ENCODE measurements at regions not wholly inside any gene's neighbourhood (a gene's known extent, or its start where the extent isn't known, plus 50 kb on each side); places are given as distances from the start of the nearest gene placed in this dataset.
A peak's percentile ranks its signal among the peaks of the same experiment; 100 is the strongest.
"Not testable (repeated sequence)": the region's sequence is repeated elsewhere in the genome, so short reads cannot be mapped to it uniquely, and the experiment has no call there.

DNA sequence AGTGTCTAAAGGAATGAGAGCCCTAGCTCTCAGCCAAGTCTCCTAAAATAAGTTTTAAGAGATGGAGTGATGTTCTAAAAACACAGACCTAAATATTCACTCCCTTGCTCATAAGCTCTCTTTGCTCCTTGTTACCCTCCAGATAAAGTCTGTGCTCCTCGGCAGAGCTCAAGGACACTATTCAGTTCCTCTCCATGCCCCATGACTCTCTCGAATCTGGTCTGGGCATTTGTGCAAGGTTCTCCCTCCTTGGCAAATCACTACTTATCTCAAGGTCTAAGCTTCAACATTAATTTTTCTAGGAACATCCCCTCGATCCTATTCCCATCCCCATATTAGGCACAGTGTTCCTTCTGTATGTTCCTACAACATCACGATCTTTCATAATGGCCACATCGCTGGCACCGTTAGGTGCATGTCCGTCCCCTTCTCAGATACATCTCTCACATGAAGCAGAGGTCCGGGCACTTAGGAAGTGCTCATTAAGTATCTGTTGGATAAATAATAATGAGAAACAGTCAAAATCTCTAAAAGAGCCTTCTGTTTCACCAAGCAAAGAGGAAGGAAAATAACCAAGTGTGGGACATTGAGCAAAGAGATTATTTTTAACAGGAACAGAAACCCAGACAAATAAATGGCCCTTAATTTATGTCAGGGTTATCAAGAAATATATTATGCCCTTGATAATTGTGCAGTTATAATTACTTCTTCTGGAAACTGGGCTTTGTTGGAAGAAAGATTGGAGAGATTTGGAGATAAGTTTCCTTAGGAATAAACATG is 85.9 kb upstream of the HTR4 start:
- peak overlapping the region; percentile 72 for H3K4me2 ChIP-seq (replicated peaks; ENCODE audit: extremely low read depth, low read length, poor library complexity, severe bottlenecking)
- peak; percentile 20 to 47 (median 22) for DNase-seq
- H3K4me1 ChIP-seq (ENCODE audit: control insufficient read depth in 1 of 2, insufficient read depth in 2 of 2, low read length in 2 of 2): peaks cover 29% of the 10 kb centered on the region in 2 donors
- H2AFZ ChIP-seq (ENCODE audit: insufficient read depth, low read depth, low read length, poor library complexity, severe bottlenecking): peak overlapping the region; percentile 58
- Mint-ChIP-seq H3K9me3 (no peaks in the 10 kb centered on the region), H3K27me3 (ENCODE audit: low read depth in 3 of 3) (peaks cover 0 to 3% (median 1%) of the 10 kb centered on the region in 3 donors), H3K27ac (peak overlapping the region; percentile 76 to 97 (median 87)), H3K4me3 (peak overlapping the region; percentile 57 to 88), H3K36me3 (peaks cover 0 to 1% of the 10 kb centered on the region in 2 donors), H3K4me1 (peaks cover 39% of the 10 kb centered on the region)
- H3K9me3 ChIP-seq (replicated peaks in 1 of 2; ENCODE audit: control insufficient read depth in 1 of 2, insufficient read depth in 1 of 2, low read length in 2 of 2): no peaks in the 10 kb centered on the region
- peak overlapping the region in 2 of 3 experiments; percentile 23 to 62 for H3K4me3 ChIP-seq (replicated peaks in 1 of 3; ENCODE audit: low read depth in 2 of 3, low read length in 3 of 3)
- TF ChIP-seq, protein P1, sequence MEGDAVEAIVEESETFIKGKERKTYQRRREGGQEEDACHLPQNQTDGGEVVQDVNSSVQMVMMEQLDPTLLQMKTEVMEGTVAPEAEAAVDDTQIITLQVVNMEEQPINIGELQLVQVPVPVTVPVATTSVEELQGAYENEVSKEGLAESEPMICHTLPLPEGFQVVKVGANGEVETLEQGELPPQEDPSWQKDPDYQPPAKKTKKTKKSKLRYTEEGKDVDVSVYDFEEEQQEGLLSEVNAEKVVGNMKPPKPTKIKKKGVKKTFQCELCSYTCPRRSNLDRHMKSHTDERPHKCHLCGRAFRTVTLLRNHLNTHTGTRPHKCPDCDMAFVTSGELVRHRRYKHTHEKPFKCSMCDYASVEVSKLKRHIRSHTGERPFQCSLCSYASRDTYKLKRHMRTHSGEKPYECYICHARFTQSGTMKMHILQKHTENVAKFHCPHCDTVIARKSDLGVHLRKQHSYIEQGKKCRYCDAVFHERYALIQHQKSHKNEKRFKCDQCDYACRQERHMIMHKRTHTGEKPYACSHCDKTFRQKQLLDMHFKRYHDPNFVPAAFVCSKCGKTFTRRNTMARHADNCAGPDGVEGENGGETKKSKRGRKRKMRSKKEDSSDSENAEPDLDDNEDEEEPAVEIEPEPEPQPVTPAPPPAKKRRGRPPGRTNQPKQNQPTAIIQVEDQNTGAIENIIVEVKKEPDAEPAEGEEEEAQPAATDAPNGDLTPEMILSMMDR (IDR thresholded peaks at IDR 0.05): no peak
- H3K79me2 ChIP-seq (ENCODE audit: insufficient read depth, low read length): no peaks in the 10 kb centered on the region
- intact Hi-C loops (cut with micrococcal nuclease): loop anchor here (5.0 kb wide), 1 partner anchor 87 kb away; the partner anchor contains the start of gene ADRB2 (in 2 of the 2)
- H3K36me3 ChIP-seq (replicated peaks in 1 of 2; ENCODE audit: control insufficient read depth in 1 of 2, insufficient read depth in 2 of 2, low read length in 2 of 2): no peaks in the 10 kb centered on the region
- H3K27ac ChIP-seq (ENCODE audit: low read depth in 1 of 2, low read length in 2 of 2): peak overlapping the region in 1 of 2 donors; percentile 85
- WGBS (ENCODE audit: insufficient coverage): 17% methylated on average over 4 of the region's 8 CpGs
- no peaks in the 10 kb centered on the region for H4K20me1 ChIP-seq (ENCODE audit: insufficient read depth, low read length)
- no peaks in the 10 kb centered on the region for H3K27me3 ChIP-seq (ENCODE audit: control insufficient read depth in 2 of 2, insufficient read depth in 2 of 2, low read length in 2 of 2)
- H3K9ac ChIP-seq (ENCODE audit: insufficient read depth, low read length, poor library complexity, severe bottlenecking): peak overlapping the region; percentile 31

DNA sequence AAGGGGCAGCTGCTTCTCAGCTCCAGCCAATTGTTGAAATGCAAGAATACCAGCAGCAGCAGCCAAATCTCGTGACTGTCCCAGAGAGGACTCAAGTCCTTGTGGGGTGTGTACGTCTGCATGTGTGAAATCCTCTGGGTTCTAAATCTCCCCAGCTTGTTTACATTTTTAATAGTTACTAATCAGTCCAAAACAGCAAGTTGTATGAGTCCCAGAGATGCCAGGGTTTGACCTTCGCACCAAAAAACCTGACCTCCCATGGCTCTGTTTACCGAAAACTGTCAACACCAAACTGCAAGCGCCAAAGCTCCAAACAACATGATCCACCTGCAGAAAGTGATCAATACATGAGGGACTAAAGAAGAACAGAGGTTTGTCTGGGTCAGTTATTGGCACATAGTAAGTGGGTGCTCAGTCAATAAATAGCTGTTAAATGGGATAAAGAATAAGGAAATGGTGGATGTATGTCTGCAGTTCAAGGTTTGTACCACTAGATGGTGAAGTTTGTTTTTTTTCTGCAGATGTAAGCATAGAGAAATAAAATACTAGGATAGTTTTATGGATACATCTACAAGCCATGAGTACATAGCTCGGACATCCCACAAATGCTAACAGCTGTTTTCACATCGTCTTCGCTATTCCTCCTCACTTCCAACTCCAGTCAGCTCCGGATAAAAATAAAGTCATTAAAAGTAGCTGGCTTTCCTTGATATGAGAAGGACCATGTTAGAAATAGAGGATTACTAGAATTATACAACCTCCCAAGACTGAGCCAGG is 85.3 kb upstream of the ADRB2 start:
- peaks cover 0 to 3% (median 1%) of the 10 kb centered on the region in 3 donors for H3K27me3 Mint-ChIP-seq (ENCODE audit: low read depth in 3 of 3)
- H3K9me3 ChIP-seq (replicated peaks in 1 of 2; ENCODE audit: control insufficient read depth in 1 of 2, insufficient read depth in 1 of 2, low read length in 2 of 2): no peaks in the 10 kb centered on the region
- WGBS (ENCODE audit: insufficient coverage): 100% methylated on average over 1 of the region's 9 CpGs
- no peaks in the 10 kb centered on the region for H3K27me3 ChIP-seq (ENCODE audit: control insufficient read depth in 2 of 2, insufficient read depth in 2 of 2, low read length in 2 of 2)
- H3K4me1 Mint-ChIP-seq: peaks cover 34% of the 10 kb centered on the region
- no peak overlapping the region for H3K9ac ChIP-seq (ENCODE audit: insufficient read depth, low read length, poor library complexity, severe bottlenecking)
- H3K4me1 ChIP-seq (ENCODE audit: control insufficient read depth in 1 of 2, insufficient read depth in 2 of 2, low read length in 2 of 2): peaks cover 29 to 31% of the 10 kb centered on the region in 2 donors
- H3K36me3 Mint-ChIP-seq: peaks cover 0 to 1% of the 10 kb centered on the region in 2 donors
- no peaks in the 10 kb centered on the region for H3K9me3 Mint-ChIP-seq
- H2AFZ ChIP-seq (ENCODE audit: insufficient read depth, low read depth, low read length, poor library complexity, severe bottlenecking): peak overlapping the region; percentile 27
- TF ChIP-seq, protein P1 (IDR thresholded peaks at IDR 0.05): peak; percentile 87
- peak overlapping the region in 1 of 2 donors; percentile 85 for H3K27ac ChIP-seq (ENCODE audit: low read depth in 1 of 2, low read length in 2 of 2)
- no peaks in the 10 kb centered on the region for H4K20me1 ChIP-seq (ENCODE audit: insufficient read depth, low read length)
- H3K79me2 ChIP-seq (ENCODE audit: insufficient read depth, low read length): no peaks in the 10 kb centered on the region
- H3K27ac Mint-ChIP-seq: peak overlapping the region; percentile 11 to 91 (median 87)
- intact Hi-C loops (cut with micrococcal nuclease): loop anchor here (5.0 kb wide), 1 partner anchor 86 kb away; the partner anchor contains the start of gene ADRB2 (in 2 of the 2)
- DNase-seq: peak; percentile 44 to 71 (median 62)
- H3K36me3 ChIP-seq (replicated peaks in 1 of 2; ENCODE audit: control insufficient read depth in 1 of 2, insufficient read depth in 2 of 2, low read length in 2 of 2): no peaks in the 10 kb centered on the region
- peak overlapping the region in 1 of 3 experiments; percentile 62 for H3K4me3 ChIP-seq (replicated peaks in 1 of 3; ENCODE audit: low read depth in 2 of 3, low read length in 3 of 3)
- peak overlapping the region; percentile 72 for H3K4me2 ChIP-seq (replicated peaks; ENCODE audit: extremely low read depth, low read length, poor library complexity, severe bottlenecking)
- H3K4me3 Mint-ChIP-seq: peak overlapping the region in 1 of 2 donors; percentile 61

- intact Hi-C loops (cut with micrococcal nuclease): loop anchor here (5.0 kb wide), 1 partner anchor 86 kb away; the partner anchor contains the start of gene ADRB2 (in 2 of the 2)
- H3K36me3 Mint-ChIP-seq; H3K36me3 ChIP-seq (replicated peaks in 1 of 2; ENCODE audit: control insufficient read depth in 1 of 2, insufficient read depth in 2 of 2, low read length in 2 of 2); H3K4me3 Mint-ChIP-seq; H3K9ac ChIP-seq (ENCODE audit: insufficient read depth, low read length, poor library complexity, severe bottlenecking); H3K9me3 ChIP-seq (replicated peaks in 1 of 2; ENCODE audit: control insufficient read depth in 1 of 2, insufficient read depth in 1 of 2, low read length in 2 of 2); DNase-seq; H3K9me3 Mint-ChIP-seq; H4K20me1 ChIP-seq (ENCODE audit: insufficient read depth, low read length); H3K79me2 ChIP-seq (ENCODE audit: insufficient read depth, low read length); H3K27me3 ChIP-seq (ENCODE audit: control insufficient read depth in 2 of 2, insufficient read depth in 2 of 2, low read length in 2 of 2); H3K4me2 ChIP-seq (replicated peaks; ENCODE audit: extremely low read depth, low read length, poor library complexity, severe bottlenecking); H3K27me3 Mint-ChIP-seq (ENCODE audit: low read depth in 3 of 3); H3K27ac ChIP-seq (ENCODE audit: low read depth in 1 of 2, low read length in 2 of 2); H2AFZ ChIP-seq (ENCODE audit: insufficient read depth, low read depth, low read length, poor library complexity, severe bottlenecking); H3K27ac Mint-ChIP-seq; H3K4me3 ChIP-seq (replicated peaks in 1 of 3; ENCODE audit: low read depth in 2 of 3, low read length in 3 of 3): not testable (repeated sequence)
- peaks cover 37% of the 10 kb centered on the region for H3K4me1 Mint-ChIP-seq
- WGBS (ENCODE audit: insufficient coverage): 75% methylated on average over 2 of the region's 3 CpGs
- peaks cover 35 to 37% of the 10 kb centered on the region in 2 donors for H3K4me1 ChIP-seq (ENCODE audit: control insufficient read depth in 1 of 2, insufficient read depth in 2 of 2, low read length in 2 of 2)
Measured at GRCh38 chr5:148741766-148742165, 84.6 kb upstream of the ADRB2 start.

Data from CD14-positive monocyte (primary cell).